ENCODE measurements at regions not wholly inside any gene's neighbourhood (a gene's known extent, or its start where the extent isn't known, plus 50 kb on each side); places are given as distances from the start of the nearest gene placed in this dataset.
"Not testable (repeated sequence)": the region's sequence is repeated elsewhere in the genome, so short reads cannot be mapped to it uniquely, and the experiment has no call there.

DNA sequence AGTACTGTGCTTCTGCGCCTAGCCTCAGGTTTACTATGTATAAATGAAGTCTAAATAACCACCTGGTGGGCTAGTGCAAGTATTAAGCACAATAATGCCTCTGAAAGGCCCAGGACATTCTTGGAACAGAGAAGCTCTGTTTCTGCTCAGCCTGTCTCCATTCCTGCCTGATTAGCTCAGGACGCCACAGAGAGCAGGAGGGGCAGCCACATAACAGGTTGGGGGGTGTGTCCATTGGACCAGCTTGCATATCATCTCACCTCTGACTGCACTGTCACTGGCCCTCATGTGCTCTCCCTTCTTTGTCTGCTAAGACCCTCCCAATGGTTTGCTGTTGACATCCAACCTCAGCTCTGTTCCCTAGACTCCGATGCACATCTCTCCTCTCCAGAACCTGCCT, 52.8 kb upstream of the IKZF1 start:
- no peak for DNase-seq

- DNase-seq, result no peak
Measured at GRCh38 chr7:50246551-50246950, 58.0 kb upstream of the IKZF1 start.

DNA sequence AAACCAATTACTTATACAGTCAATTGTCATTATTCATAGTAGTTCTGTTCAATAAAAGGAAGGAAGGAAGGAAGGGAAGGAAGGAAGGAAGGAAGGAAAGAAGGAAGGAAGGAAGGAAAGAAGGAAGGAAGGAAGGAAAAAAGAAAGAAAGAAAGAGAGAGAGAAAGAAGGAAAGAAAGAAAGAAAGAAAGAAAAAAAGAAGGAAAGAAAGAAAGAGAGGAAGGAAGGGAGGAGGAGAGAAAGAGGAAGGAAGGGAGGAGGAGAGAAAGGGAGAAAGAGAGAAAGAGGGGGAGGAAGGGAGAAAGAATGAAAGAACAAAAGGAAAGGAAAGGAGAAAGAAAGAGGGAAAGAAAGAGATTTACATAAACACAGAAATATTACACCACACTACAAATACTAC, 62.4 kb upstream of the IKZF1 start:
- DNase-seq, result not testable (repeated sequence)

- DNase-seq, result not testable (repeated sequence)
Measured at GRCh38 chr7:50240699-50241098, 63.8 kb upstream of the IKZF1 start.

DNA sequence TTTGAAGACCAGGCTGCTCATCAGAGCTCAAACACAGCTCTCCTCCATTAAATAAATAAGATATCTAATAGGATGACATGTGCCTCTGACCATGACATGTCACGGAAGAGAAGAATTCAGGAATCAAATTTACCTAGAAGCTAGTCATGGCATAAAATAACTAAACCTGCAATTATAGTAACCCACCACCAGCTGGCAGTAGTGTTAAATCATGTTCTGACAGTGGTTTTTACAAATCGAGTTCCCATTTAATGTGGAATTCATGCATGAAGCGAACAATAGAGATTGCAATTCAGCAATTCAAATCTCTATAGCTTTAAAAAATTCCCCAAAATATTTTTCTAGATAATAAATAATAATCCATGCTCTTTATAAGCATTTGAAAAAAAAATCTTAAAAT, 74.6 kb upstream of the IKZF1 start:
- DNase-seq, result no peak

DNA sequence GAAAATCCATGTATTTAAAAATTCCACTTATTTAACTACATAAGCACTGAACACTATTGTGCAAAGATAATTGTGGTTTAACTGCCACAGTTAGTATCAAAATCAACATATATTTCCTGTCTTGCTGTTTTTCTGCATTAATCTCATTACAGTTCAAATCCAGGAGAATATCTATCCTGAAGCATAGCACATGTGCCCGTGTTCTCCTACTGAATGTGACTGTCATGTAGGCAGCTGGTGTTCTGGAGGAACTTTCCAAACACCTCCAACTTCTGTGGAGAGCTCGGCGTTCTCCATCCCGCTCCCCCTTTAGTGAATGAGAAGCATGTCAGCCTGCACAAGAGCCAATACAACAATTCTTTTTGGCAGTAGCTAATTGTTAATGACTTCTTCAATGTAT, 76.4 kb upstream of the IKZF1 start:
- no peak for DNase-seq

- DNase-seq, result no peak
Measured at GRCh38 chr7:50227726-50228125, 76.8 kb upstream of the IKZF1 start.

GRCh38 chr7:50226669-50227068, 77.8 kb upstream of the IKZF1 start:
- no peak for DNase-seq

- DNase-seq, result no peak
Measured at GRCh38 chr7:50226145-50226544, 78.4 kb upstream of the IKZF1 start.

DNA sequence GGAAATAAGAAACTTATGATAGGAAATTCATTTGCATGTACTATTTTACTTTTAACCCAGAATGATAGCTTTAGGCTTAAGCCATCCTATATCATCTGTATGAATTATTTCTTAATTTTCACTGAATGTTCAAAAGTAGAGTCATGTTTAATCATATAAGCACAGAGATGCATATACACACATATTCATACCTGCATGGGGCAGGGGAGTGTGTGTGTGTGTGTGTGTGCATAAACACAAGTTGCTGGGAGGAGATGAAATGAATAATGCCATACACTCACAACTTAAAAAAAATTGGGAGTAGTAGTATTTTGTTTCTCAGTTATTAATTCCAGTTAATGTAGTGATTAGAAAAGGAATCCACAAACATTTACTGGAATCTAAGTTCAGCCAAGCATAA, 83.1 kb upstream of the IKZF1 start:
- no peak for DNase-seq

GRCh38 chr7:50221028-50221427, 83.5 kb upstream of the IKZF1 start:
- no peak for DNase-seq

DNA sequence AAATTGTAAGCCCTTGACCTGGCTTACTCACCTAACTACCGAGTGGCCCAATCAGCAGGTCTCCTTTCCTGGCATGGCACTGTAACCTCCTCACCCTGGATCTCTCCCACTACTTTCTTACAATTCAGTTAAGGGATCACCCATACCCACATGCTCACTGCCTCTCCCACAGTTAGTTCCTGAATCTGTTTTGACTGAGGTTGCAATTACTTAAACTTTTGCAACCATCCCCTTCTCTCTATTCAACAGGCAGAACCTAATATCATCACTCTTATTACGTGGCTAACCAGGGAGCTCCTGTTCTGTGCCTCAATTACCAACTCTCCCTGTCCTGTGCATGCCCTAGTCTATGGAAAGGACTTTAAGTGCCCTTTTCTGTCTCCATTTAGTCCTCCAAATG, 84.2 kb upstream of the IKZF1 start:
- no peak for DNase-seq

DNA sequence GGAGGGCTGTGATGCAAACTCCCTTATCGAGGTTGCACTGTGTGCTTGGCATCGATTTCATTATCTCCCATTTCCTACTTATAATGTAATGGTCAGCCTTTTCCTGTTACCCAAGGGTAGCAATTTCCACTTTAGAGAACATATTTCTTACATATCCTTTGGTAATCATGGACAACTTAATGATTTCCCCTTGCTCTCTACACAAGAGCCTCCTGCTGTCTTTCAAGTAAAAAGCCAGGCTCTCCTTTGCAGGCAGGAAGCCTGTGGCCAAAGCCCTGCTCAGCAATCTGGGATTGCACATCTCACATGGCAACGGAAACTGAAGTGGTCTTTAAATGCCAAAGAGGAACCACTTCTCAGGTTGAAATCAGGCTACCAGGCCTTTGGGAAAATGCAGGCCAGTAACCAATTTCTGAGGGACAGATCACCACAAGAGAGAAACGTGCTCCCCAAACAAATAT, 86.7 kb upstream of the IKZF1 start:
- DNase-seq, result no peak

DNA sequence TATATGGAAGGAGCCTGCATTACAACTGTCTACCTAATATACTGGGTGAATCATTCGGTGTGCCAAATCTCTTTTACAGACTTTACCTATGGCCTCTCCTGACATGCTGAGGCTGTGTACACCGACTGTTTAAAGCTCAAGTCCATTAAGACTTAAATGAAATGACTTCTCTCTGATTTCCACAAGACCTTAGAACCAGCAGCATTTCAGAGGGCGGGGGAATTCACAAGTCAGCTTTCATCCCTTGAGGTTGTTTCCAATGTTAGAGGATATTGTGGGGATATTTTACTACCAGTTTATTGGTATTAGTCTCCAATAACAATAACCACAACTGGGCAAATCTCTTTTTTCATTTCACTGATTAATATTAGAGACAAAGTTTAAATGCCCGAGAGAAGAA, 87.1 kb upstream of the IKZF1 start:
- DNase-seq, result no peak

DNA sequence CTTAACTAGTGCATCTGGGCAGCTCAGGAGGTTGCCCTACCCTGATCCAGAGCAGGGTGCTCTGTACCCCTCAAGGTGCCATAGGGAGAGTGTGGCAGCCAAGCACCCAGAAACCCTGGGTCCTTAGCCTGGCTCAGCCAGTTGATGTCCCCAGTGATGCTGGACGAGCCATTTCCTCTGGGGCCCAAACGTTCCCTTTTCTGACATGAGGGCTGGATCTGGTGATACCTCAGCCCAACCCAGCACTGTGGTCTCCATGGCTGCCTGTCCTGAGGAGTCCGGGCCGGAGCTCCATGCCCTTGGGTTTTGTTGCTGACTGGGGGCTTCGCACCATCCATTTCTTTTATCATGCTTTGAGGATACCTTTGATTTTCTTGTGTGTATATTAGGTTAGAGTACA, 87.9 kb upstream of the IKZF1 start:
- no peak for DNase-seq

DNA sequence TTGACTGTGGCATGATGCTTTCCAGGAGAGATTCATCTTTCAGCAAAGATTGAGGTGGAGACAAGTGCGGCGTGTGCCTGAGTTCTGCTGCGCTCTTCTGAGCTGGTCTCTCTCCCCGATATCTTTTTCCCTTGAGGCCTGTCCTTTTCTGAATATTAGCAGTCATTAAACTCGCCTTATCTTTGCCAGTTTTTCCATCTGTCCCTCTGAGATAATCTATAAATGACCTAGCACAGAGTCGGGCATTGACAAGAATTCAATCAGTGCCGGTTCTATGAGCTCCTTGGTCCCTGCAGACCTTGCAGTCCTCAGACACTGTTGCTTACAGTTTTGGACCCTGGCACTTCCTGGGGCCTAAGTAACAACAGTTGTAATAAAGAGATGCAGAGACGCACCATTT, 89.7 kb upstream of the IKZF1 start:
- no peak for DNase-seq

- no peak for DNase-seq
Measured at GRCh38 chr7:50214126-50214670, 90.3 kb upstream of the IKZF1 start.

DNA sequence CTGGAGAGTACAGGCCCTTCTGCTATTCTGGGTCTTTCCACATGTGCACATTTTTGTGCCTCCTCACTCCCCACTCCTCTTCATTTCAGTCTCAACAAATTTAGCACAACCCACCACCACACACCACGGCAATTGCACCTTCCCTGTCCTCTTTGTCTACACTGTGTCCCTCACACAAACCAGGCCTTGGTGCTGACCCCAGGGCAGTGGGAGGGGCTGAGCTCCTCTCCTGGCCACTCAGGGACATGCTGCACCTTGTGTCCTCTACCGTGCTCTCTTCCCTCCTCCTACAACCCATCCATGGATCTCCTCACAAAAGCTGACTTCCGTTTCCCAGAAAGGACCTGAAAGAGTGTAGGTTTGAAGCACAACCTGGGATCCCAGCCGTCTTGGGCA, 90.9 kb upstream of the IKZF1 start:
- DNase-seq, result no peak

GRCh38 chr7:50212666-50213621, 91.6 kb upstream of the IKZF1 start:
- DNase-seq, result no peak

- no peak for DNase-seq
Measured at GRCh38 chr7:50212016-50212325, 92.5 kb upstream of the IKZF1 start.

GRCh38 chr7:50211130-50212015, 93.1 kb upstream of the IKZF1 start:
- DNase-seq, result no peak

GRCh38 chr7:50210706-50211115, 93.8 kb upstream of the IKZF1 start:
- DNase-seq, result no peak

DNA sequence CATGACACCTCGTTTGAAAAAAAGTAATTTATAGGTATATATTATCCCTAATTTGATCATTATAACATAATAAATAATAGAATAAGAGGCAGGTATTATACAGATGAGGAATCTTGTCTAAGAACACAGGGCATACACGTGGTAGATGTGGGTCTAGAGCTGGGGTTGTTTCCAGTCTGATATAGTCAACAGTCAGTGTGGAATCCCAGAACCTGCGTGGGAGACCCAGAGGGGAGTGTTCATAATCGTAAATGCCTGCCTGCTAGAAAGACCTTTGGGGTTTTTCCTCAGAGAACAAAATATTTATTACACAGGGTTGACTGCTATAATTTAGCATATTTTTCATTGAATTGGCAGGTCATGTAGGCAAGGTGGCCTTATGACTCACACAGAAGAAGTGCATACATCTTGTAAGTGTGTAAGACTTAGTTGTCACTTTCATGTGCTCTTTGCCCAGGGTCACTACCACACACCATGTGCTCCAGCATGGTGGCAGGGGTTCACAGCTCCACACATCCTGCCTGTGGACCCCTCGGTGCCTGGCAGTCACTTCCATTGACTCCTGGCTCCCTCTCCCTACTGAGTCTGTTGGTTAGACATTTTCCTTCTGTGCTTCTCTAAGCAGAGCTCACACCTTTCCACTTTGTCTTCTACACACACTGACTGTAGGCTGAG, 94.9 kb upstream of the IKZF1 start:
- DNase-seq, result no peak

Measured in NCI-H226 (cell line).